Activated T-cell treated with anti-CD3 and anti-CD28 coated beads, Interleukin-2, amount 50 U/mL, for 24 hours (primary cell): ENCODE measurements at regions not wholly inside any gene's neighbourhood (a gene's known extent, or its start where the extent isn't known, plus 50 kb on each side); places are given as distances from the start of the nearest gene placed in this dataset.

ENCODE experiments used
- DNase-seq: peaks from one replicate; pipeline ENCODE4 v3.0.0-alpha.2; 2020
- H3K27ac Mint-ChIP-seq: 2 replicates; pipeline ENCODE4 v1.8.0; 2020; ENCODE audit warnings: mild to moderate bottlenecking, mixed read lengths
- H3K27me3 Mint-ChIP-seq: 2 replicates; pipeline ENCODE4 v1.8.0; 2020; ENCODE audit warnings: mixed read lengths
- H3K36me3 Mint-ChIP-seq: 2 replicates; pipeline ENCODE4 v1.8.0; 2020; ENCODE audit warnings: low read depth, mixed read lengths
- H3K4me1 Mint-ChIP-seq: 2 replicates; pipeline ENCODE4 v1.8.0; 2020; ENCODE audit warnings: low read depth, mixed read lengths
- H3K4me3 Mint-ChIP-seq: 2 replicates; pipeline ENCODE4 v1.8.0; 2020; ENCODE audit warnings: mild to moderate bottlenecking, moderate library complexity, mixed read lengths
- H3K9me3 Mint-ChIP-seq: 2 replicates; pipeline ENCODE4 v1.8.0; 2020; ENCODE audit warnings: mixed read lengths

DNA sequence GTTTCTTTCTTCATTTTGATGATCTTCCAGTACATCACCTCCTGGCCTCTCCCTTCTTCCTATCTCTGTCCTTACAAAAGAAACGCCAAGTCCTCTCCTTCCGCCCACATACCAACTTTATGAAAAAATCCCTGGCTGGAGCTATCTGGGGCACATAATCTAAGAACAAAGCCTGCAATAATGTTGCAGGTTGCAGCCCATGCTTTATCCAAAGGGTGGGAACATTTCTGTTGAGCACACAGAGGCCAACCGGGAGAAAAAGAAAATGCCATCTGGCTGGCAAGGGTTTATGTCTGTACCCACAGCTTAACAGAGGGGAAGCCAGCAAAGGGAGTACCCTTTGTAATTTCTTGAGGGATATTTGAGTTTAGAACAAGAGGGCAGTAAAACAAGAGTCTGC lies 409.6 kb downstream of the SOX9 start:
- no peaks in the 10 kb centered on the region for H3K4me1 Mint-ChIP-seq
- peaks cover 15% of the 10 kb centered on the region for H3K27me3 Mint-ChIP-seq
- no peak for DNase-seq
- no peaks in the 10 kb centered on the region for H3K9me3 Mint-ChIP-seq
- H3K36me3 Mint-ChIP-seq: no peaks in the 10 kb centered on the region
- H3K27ac Mint-ChIP-seq: no peak overlapping the region
- no peak overlapping the region for H3K4me3 Mint-ChIP-seq

- Mint-ChIP-seq H3K4me3 (no peak overlapping the region), H3K36me3 (no peaks in the 10 kb centered on the region), H3K27me3 (peaks cover 24% of the 10 kb centered on the region), H3K4me1 (no peaks in the 10 kb centered on the region), H3K9me3 (no peaks in the 10 kb centered on the region), H3K27ac (no peak overlapping the region)
- no peak for DNase-seq
Measured at GRCh38 chr17:72531729-72532128, 410.9 kb downstream of the SOX9 start.

DNA sequence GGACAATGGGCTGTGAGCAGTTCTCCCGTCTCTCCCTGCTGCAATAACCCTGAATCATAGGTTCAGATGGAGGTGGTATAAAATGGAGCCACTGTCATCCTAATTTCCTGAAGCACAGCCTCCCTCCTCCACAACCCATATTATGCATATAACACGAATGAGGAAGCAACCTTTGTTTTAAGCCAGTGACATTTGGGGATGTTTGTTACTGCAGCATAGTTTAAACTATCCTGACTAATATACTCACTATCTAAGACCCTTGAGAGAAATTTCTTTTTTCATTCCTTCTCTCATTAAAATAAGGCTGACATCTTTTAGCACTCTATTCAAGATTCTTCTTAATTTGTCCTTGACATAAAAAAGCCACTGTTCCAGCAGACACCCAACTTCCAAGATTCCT lies 413.4 kb downstream of the SOX9 start:
- H3K4me3 Mint-ChIP-seq: no peak overlapping the region
- no peak for DNase-seq
- H3K9me3 Mint-ChIP-seq: no peaks in the 10 kb centered on the region
- no peaks in the 10 kb centered on the region for H3K4me1 Mint-ChIP-seq
- no peaks in the 10 kb centered on the region for H3K36me3 Mint-ChIP-seq
- peaks cover 34% of the 10 kb centered on the region for H3K27me3 Mint-ChIP-seq
- H3K27ac Mint-ChIP-seq: no peak overlapping the region

DNA sequence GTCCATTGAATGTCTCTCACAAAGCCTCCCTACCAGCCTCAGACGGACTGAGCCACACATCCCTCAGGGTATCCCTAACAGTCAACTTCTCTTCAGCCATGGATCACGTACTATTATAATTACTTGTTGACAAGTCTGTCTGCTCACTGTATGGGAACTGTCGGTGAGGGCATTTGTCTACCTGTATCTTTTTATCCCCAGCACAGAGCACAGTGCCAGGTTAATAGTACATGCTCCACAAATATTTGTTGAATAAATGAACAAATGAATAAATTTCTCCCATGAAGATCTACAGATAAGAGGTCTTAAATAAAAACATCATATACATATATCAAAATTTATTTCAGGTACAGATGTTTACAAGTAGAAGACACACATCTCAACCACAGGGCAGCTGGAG lies 414.0 kb downstream of the SOX9 start:
- H3K27ac Mint-ChIP-seq: no peak overlapping the region
- no peak overlapping the region for H3K4me3 Mint-ChIP-seq
- peaks cover 39% of the 10 kb centered on the region for H3K27me3 Mint-ChIP-seq
- H3K36me3 Mint-ChIP-seq: no peaks in the 10 kb centered on the region
- no peak for DNase-seq
- no peaks in the 10 kb centered on the region for H3K9me3 Mint-ChIP-seq
- no peaks in the 10 kb centered on the region for H3K4me1 Mint-ChIP-seq

DNA sequence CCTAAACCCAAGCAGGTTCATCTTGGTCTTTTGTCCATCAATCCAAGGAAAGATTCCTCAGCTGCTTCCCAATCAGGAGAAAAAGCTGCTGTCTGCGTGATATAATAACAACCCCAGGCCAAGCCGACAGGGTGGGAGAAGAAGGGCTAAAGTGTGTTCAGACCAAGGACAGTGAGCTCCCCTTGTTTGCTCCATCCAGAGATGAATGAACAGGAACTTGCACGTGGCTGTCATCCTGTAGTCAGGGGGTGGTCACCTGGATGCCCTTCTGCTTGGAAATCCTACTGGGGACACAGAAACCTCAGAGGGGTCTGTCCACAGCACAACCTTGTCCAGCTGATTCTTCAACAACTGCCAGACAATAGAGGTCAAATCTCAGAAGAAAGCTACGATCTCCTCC lies 414.5 kb downstream of the SOX9 start:
- Mint-ChIP-seq H3K27ac (no peak overlapping the region), H3K9me3 (no peaks in the 10 kb centered on the region), H3K4me1 (peaks cover 2% of the 10 kb centered on the region), H3K4me3 (no peak overlapping the region), H3K36me3 (no peaks in the 10 kb centered on the region), H3K27me3 (peaks cover 42% of the 10 kb centered on the region)
- no peak for DNase-seq

- H3K27ac Mint-ChIP-seq: no peak overlapping the region
- H3K27me3 Mint-ChIP-seq: peaks cover 44% of the 10 kb centered on the region
- peaks cover 2% of the 10 kb centered on the region for H3K4me1 Mint-ChIP-seq
- DNase-seq: no peak
- H3K4me3 Mint-ChIP-seq: no peak overlapping the region
- H3K36me3 Mint-ChIP-seq: no peaks in the 10 kb centered on the region
- H3K9me3 Mint-ChIP-seq: no peaks in the 10 kb centered on the region
Measured at GRCh38 chr17:72535779-72536178, 415.0 kb downstream of the SOX9 start.

DNA sequence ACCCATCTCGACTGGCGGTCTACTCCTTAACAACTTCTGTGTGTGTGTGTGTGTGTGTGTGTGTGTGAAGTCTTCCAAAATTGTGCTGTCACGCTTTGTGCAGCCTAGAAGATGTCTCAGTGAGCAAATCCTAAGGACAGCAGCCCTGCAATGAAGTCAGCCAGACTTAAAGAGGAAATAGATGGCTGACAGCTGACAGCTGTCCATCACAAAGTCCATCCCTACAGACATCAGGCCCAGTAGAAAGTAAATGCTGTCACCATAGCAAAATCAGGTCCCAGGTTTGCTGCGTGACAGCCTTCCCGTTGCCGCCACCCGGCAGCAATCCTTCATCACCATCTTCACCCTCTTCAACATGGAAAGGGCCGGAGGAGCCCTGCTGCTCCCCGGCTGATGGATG lies 416.0 kb downstream of the SOX9 start:
- no peaks in the 10 kb centered on the region for H3K36me3 Mint-ChIP-seq
- H3K27ac Mint-ChIP-seq: no peak overlapping the region
- peaks cover 48% of the 10 kb centered on the region for H3K27me3 Mint-ChIP-seq
- H3K4me1 Mint-ChIP-seq: peaks cover 2% of the 10 kb centered on the region
- no peak for DNase-seq
- H3K9me3 Mint-ChIP-seq: no peaks in the 10 kb centered on the region
- H3K4me3 Mint-ChIP-seq: no peak overlapping the region

DNA sequence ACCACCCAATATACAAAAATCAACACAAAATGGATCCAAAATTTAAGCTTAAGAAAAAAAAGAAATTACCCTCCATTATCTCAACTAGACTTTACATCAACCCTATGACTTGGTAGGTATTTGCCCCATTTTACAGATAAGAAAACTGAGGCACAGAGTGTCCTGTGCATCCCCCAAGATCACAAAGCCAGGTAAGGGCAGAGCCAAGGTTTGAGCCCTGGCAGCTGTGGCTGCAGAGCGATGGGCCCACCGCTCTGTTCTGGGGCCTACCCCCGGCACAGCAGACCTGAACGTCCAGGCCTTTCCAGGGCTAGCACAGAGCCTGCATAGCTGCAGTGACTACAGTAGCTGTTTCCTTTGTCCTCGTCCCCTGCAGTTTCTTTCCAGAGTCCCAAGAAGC lies 417.6 kb downstream of the SOX9 start:
- peaks cover 2% of the 10 kb centered on the region for H3K4me1 Mint-ChIP-seq
- no peak for DNase-seq
- no peak overlapping the region for H3K4me3 Mint-ChIP-seq
- peaks cover 63% of the 10 kb centered on the region for H3K27me3 Mint-ChIP-seq
- no peaks in the 10 kb centered on the region for H3K9me3 Mint-ChIP-seq
- H3K36me3 Mint-ChIP-seq: no peaks in the 10 kb centered on the region
- H3K27ac Mint-ChIP-seq: no peak overlapping the region

- no peak overlapping the region for H3K4me3 Mint-ChIP-seq
- peaks cover 65% of the 10 kb centered on the region for H3K27me3 Mint-ChIP-seq
- no peaks in the 10 kb centered on the region for H3K9me3 Mint-ChIP-seq
- H3K27ac Mint-ChIP-seq: no peak overlapping the region
- DNase-seq: no peak
- no peaks in the 10 kb centered on the region for H3K36me3 Mint-ChIP-seq
- H3K4me1 Mint-ChIP-seq: peaks cover 2% of the 10 kb centered on the region
Measured at GRCh38 chr17:72538901-72539352, 418.1 kb downstream of the SOX9 start.

GRCh38 chr17:72539981-72540897 lies 419.4 kb downstream of the SOX9 start:
- DNase-seq: peak; percentile 79
- H3K27ac Mint-ChIP-seq: no peak overlapping the region
- no peaks in the 10 kb centered on the region for H3K9me3 Mint-ChIP-seq
- peaks cover 2% of the 10 kb centered on the region for H3K4me1 Mint-ChIP-seq
- H3K4me3 Mint-ChIP-seq: no peak overlapping the region
- H3K27me3 Mint-ChIP-seq: peaks cover 69% of the 10 kb centered on the region
- H3K36me3 Mint-ChIP-seq: no peaks in the 10 kb centered on the region

GRCh38 chr17:72542317-72542716 lies 421.5 kb downstream of the SOX9 start:
- H3K4me1 Mint-ChIP-seq: peaks cover 2% of the 10 kb centered on the region
- H3K27ac Mint-ChIP-seq: no peak overlapping the region
- no peaks in the 10 kb centered on the region for H3K36me3 Mint-ChIP-seq
- no peak overlapping the region for H3K4me3 Mint-ChIP-seq
- no peaks in the 10 kb centered on the region for H3K9me3 Mint-ChIP-seq
- H3K27me3 Mint-ChIP-seq: peaks cover 54% of the 10 kb centered on the region
- DNase-seq: no peak

DNA sequence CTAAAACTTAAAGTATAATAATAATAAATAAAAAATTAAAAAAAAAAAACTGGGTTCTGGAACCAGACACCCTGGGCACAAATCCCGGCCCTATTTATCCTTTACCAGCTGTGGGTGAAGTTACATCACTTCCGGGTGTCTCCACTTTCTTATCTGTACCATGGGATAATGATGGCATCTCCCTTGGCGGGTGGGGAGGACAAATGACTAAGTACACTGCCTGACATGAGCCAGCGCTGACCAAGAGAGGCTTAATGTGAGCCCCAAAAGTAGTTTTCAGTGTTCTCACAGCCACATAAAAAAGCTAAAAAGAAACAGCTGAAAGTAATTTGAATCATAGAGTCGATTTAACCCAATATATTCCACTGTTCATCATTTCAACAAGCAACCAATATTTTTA lies 424.9 kb downstream of the SOX9 start:
- Mint-ChIP-seq H3K4me1 (no peaks in the 10 kb centered on the region), H3K27ac (no peak overlapping the region), H3K36me3 (no peaks in the 10 kb centered on the region), H3K27me3 (peaks cover 30% of the 10 kb centered on the region), H3K9me3 (no peaks in the 10 kb centered on the region), H3K4me3 (no peak overlapping the region)
- DNase-seq: no peak

DNA sequence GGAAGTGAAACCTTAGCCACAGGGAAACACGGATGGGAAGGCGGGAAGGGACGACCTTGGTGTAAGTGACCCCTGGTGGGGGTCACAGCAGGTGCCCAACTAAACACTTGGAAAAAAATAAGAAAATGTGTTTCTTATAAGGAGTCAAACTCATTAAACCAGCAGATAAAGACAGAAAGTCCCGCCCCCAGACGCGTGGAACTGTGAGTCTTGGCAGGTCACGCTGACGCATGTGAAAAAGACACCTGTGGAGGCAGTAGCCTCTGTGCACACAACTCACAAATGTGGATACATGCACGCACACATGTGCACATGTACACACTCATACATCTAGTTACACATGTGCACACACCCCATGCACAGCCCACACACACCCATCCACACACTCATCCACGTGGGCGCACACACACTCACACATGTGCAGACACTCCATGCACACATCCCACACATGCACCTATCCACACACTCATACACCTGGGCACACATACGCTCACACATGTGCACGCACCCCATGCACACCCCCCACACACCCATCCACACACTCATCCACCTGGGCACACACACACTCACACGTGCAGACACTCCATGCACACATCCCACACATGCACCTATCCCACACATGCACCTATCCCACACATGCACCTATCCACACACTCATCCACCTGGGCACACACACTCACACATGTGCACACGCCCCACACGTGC lies 432.4 kb downstream of the SOX9 start:
- H3K4me3 Mint-ChIP-seq: no peak overlapping the region
- H3K9me3 Mint-ChIP-seq: no peaks in the 10 kb centered on the region

GRCh38 chr17:72554508-72554907 lies 433.7 kb downstream of the SOX9 start:
- H3K4me3 Mint-ChIP-seq: no peak overlapping the region
- no peaks in the 10 kb centered on the region for H3K4me1 Mint-ChIP-seq

More for the DNA sequence above, 432.4 kb downstream of the SOX9 start:
- no peaks in the 10 kb centered on the region for H3K27me3 Mint-ChIP-seq
- H3K4me1 Mint-ChIP-seq: no peaks in the 10 kb centered on the region
- no peaks in the 10 kb centered on the region for H3K36me3 Mint-ChIP-seq
- no peak overlapping the region for H3K27ac Mint-ChIP-seq
- DNase-seq: no peak

DNA sequence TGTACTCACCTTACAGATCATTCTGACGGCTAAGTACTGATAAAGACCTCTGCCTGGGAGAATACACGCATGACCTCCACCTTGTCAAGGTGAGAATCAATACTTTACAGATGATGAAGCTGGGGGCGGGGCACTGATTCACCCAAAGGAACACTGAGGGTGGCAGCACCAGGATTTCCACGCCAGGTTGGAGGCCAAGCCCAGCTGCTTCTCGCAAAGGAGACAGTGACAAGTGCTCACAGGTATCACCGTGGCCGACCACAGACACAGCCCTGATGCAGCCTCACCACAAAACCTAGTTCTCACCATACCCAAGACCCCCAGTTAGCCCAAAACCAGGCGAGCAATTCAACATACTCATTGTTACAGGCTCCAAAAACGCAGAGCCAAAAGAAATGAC lies 434.2 kb downstream of the SOX9 start:
- Mint-ChIP-seq H3K9me3 (no peaks in the 10 kb centered on the region), H3K4me1 (no peaks in the 10 kb centered on the region), H3K27ac (no peak overlapping the region), H3K36me3 (no peaks in the 10 kb centered on the region), H3K4me3 (no peak overlapping the region), H3K27me3 (no peaks in the 10 kb centered on the region)
- no peak for DNase-seq

More at GRCh38 chr17:72554508-72554907, 433.7 kb downstream of the SOX9 start:
- DNase-seq: no peak
- no peaks in the 10 kb centered on the region for H3K27me3 Mint-ChIP-seq
- no peaks in the 10 kb centered on the region for H3K9me3 Mint-ChIP-seq
- H3K27ac Mint-ChIP-seq: no peak overlapping the region
- no peaks in the 10 kb centered on the region for H3K36me3 Mint-ChIP-seq
